Activated CD4-positive, alpha-beta T cell treated with anti-CD3 and anti-CD28 coated beads for 1 hour (primary cell): ENCODE measurements at regions not wholly inside any gene's neighbourhood (a gene's known extent, or its start where the extent isn't known, plus 50 kb on each side); places are given as distances from the start of the nearest gene placed in this dataset.

Source experiments
- DNase-seq: peaks from one replicate; pipeline ENCODE4 v3.0.0-alpha.2; 2020

DNA sequence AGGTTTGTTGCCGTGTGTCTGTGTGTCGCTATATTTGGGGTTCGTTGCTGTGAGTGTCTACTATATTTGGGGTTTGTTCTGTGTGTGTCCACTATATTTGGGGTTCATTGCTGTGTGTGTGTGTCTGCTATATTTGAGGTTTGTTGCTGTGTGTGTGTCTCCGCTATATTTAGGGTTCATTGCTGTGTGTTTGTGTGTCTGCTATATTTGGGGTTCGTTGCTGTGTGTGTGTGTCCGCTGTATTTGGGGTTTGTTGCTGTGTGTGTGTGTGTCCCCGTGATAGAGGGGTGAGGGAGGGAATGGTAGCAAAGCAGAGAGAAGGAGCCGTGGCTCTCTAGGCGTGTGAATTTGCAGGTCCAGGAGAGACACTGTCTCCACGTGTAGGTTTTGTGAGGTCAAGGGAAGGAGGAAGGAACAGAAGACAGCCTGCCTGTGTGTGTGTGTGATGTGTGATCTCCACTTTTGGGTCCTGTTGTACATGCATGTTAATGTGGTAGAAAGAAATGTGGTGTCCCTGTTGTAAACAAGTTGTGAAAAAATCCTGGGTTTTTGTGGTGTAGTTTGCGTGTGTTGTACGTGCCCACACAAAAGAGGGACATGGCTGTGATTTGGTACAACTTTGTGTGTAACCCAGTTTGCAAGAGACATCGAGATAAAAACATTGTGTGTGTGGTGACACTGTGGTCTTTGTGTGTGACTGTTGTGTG, 56.3 kb upstream of the ECE1 start:
- no peak for DNase-seq

DNA sequence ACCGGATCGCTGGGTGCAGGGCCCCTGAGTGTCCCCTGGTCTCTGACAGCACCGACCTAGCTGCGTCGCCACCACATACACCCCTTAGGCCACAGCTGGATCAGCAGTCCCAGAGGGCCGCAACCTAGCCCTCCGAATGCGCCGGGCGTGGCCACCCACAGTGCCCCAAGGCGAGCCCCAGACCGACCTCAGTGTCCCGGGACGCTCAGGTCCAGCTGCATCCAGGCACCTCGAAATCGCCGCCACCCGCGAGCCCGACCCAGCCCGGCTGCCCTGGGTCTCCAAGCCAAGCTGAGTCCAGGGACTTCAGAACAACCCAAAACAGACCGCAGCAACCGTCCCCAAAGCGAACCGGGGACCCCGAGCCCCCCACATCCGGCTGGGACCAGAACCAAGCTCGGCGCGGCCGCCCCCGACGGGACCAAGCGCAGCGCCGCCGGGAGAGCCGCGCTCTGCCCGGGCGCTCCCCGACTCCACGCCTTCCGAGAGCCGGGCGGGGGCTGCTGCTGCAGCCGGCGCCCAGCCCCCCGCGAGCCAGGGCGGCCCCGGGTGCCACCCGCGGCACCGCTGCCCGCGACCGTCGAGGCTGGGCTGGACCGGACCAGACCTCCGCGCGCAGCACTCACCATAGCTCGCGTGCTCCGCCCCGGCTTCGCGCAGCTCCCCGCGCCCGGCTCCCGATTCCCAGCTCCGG, 54.6 kb upstream of the ECE1 start:
- no peak for DNase-seq

DNA sequence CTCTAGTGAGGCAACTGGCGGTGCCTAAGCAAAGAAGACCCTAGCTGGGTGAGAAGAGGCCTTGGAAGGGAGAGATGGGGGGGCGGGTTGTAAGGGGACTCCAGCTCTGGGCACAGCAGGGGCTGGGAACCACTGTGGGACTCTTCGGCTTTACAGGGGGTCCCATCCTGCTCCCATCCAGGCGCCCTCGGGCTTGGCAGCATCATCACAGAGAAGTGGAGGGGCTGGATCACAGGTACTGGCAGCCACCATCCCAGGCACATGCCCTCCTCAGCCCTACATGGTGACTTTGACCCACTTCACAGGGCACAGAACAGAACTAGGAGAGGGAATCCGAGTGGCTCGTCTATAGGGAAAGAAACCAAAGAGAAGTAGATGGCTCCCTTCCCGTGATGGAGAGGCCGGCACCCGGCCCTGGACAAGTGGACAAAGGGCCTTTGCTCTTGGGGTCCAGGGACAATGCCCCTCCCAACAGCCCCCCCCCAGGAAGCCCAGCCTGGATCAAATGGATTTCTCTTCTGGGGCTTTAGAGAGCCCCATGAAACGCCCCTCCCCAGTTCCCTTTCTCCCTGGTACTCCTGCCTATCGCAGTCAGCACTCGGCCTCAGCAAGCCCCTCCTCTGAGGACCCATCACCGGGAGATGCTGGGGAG, 54.0 kb upstream of the ECE1 start:
- DNase-seq, result no peak

DNA sequence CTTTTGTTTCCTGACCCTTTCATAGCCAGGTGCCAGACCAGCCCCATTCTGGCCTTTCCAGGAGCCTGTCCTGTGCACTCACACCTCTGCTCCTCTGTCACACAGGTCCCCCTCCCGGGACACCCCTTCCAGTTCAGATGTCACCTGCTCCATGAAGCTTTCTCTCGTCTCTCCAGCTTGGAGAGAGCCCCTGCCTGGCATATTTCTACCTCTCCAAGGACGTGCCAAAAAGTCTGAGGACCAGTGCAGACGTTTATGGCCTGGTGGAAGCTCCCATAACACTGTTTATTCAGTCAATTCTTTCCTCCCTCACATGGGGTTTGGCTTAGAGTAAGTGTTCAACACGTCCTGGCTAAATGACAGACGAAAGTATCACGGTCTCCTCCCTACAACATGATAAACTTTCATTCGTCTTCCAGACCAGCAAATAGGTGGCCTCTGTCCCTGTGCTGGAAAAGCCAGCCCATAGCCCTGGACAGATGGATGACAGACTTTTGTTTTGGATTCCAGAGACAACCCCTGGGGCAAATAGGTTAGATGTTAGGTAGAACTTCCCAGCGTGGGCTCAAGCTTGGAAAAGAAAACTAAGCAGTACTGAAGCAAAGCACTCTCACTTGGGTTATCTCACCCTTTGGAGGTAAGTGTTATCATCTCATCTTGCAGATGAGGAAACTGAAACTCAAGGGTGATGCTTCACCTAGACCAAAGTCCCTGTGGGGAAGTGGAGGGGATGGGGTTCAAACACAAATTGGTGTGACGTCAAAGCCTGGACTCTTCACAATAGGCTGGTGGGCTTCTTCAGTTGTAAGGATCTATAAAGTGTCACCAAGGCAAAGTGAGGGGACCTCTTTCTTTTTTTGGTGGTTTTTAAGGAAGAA, 52.9 kb upstream of the ECE1 start:
- DNase-seq, result no peak

DNA sequence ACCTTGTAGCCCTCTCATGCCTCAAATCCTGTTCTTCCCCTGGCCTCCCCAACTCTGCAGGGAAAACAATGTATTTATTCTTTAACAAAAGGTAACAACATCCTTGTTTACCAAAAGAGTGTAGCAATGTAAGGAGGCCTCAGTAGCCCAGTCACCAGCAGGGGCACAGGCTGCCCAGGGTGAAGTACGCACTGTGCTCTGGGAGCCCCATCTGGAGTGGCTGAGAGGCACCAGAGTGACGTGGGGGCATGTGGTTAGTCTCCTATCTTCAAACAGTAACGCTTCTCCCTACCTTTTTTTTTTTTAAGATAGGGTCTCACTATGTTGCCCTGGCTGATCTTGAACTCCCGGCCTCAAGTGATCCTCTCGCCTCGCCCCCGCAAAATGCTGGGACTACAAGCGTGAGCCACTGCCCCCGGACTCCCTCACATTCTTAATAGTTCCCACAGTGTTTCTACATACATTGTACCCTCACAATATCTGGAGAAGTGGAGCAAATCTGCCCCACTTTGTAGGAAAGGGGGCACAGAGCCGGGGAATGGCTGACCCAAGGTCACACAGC, 51.3 kb upstream of the ECE1 start:
- no peak for DNase-seq

DNA sequence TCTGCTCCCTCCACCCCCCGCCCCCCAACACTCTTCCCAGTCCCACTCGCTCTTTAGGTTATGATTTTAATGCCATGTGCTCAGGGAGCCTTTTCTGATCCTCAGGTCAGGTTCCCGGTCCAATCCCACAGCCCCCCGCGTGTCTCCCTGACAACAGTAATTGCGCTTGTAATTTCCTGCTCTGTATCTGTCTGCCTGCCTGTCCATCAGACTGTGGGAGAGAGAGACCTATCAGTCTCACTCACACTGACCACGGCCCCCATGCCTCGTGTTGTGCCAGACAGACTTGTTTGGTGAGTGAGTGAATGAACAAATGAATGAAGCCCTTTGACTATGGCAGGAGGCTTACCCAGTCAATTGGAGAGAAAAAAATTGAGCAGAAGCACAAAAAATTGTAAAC, 50.8 kb upstream of the ECE1 start:
- DNase-seq, result no peak

DNA sequence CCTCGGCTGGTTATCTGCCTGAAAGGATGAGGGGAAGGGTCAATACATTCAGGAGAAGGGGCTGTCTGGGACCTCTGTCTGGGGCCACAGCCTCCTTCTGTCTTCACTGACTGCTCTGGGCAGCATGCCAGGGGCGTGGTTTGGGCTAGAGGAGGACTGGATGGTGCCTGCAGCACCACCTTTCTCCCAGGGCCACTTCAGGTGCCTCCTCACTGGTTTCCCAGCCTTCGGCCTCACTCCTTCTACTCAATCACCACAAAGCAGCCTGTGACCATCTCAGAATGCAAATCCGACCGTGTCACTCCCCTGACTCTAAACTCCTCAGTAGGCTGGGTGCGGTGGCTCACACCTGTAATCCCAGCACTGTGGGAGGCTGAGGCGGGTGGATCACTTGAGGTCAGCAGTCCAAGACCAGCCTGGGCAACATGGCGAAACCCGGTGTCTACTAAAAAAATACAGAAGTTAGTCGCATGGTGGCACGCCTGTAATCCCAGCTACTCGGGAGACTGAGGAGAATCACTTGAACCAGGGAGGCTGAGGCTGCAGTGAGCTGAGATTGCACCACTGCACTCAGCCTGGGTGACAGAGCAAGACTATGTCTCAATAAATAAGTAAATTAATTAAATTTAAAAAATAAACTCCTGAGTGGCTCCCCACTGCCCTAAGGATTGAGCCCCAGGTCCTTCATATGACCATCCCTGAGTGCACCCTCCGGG, 50.1 kb upstream of the ECE1 start:
- DNase-seq, result no peak
